IMR-90 (cell line): ENCODE measurements at regions not wholly inside any gene's neighbourhood (a gene's known extent, or its start where the extent isn't known, plus 50 kb on each side); places are given as distances from the start of the nearest gene placed in this dataset.

Experiments
- ATAC-seq: fragments of 200-7000 bp; cut with Tn5 transposase; 2 replicates; pipeline ENCODE4 v1.9.1; 2020; ENCODE audit warnings: low read depth, mild to moderate bottlenecking, moderate library complexity
- BruUV-seq: library from RNA; stranded (reverse); fragments of 400-500 nt; replicated peaks from 2 replicates; lab custom pipeline; 2021; lab: Mats Ljungman, UMichigan
- CTCF ChIA-PET: fragments of 300-600 bp; formaldehyde crosslinking; extraction: SDS; loops from one replicate; lab custom pipeline; 2021; ENCODE audit warnings: antibody characterized with exemption; lab: Yijun Ruan, JAX
- POLR2A ChIA-PET: fragments of 300-600 bp; sonication (Branson Sonifier 250); formaldehyde crosslinking; loops from one replicate; lab custom pipeline; 2022; ENCODE audit warnings: antibody characterized with exemption; ENCODE audit not compliant: unreplicated experiment; lab: Charles Lee
- DNase-seq: peaks from one replicate; pipeline ENCODE4 v3.0.0; 2013
- H2AFZ ChIP-seq: replicated peaks from 2 replicates; pipeline ENCODE3; 2013; ENCODE audit warnings: low read length, mild to moderate bottlenecking; ENCODE audit not compliant: poor library complexity
- H2AK5ac ChIP-seq: 2 replicates; pipeline ENCODE4 v1.6.1; 2013; ENCODE audit warnings: low read depth, low read length, inconsistent platforms
- H2AK9ac ChIP-seq: replicated peaks from 2 replicates; pipeline ENCODE3; 2013; ENCODE audit warnings: mild to moderate bottlenecking, low read depth, low read length, moderate library complexity; ENCODE audit not compliant: poor library complexity
- H2BK120ac ChIP-seq: 2 replicates; pipeline ENCODE4 v1.6.1; 2013; ENCODE audit warnings: low read depth, low read length, inconsistent platforms
- H2BK15ac ChIP-seq: 3 replicates; pipeline ENCODE4 v1.6.1; 2013; ENCODE audit warnings: low read depth, low read length, inconsistent platforms
- H2BK20ac ChIP-seq: 2 replicates; pipeline ENCODE4 v1.6.1; 2013; ENCODE audit warnings: low read depth, mild to moderate bottlenecking, inconsistent platforms, low read length, moderate library complexity
- H2BK5ac ChIP-seq: 2 replicates; pipeline ENCODE4 v1.6.1; 2013; ENCODE audit warnings: mild to moderate bottlenecking, low read depth, low read length, inconsistent platforms; ENCODE audit not compliant: poor library complexity, severe bottlenecking
- H3K14ac ChIP-seq: replicated peaks from 2 replicates; pipeline ENCODE4 v1.6.1; 2013; ENCODE audit warnings: low read depth, low read length, inconsistent platforms
- H3K18ac ChIP-seq: 2 replicates; pipeline ENCODE4 v1.6.1; 2013; ENCODE audit warnings: low read depth, low read length, control low read depth
- H3K23ac ChIP-seq: 2 replicates; pipeline ENCODE4 v1.6.1; 2013; ENCODE audit warnings: low read depth, low read length, inconsistent platforms
- H3K27ac ChIP-seq: 2 replicates; pipeline ENCODE4 v1.5.1; 2013; ENCODE audit warnings: mild to moderate bottlenecking, control low read depth, low read length; ENCODE audit not compliant: insufficient read depth
- H3K27me3 ChIP-seq: 2 replicates; pipeline ENCODE4 v1.6.1; 2013; ENCODE audit warnings: low read length; ENCODE audit not compliant: control insufficient read depth, insufficient read depth
- H3K36me3 ChIP-seq: 2 replicates; pipeline ENCODE4 v1.6.1; 2013; ENCODE audit warnings: low read length, mixed read lengths; ENCODE audit not compliant: control insufficient read depth, insufficient read depth
- H3K4ac ChIP-seq: 2 replicates; pipeline ENCODE4 v1.6.1; 2013; ENCODE audit warnings: low read depth, low read length, inconsistent platforms
- H3K4me1 ChIP-seq: 2 replicates; pipeline ENCODE4 v1.6.1; 2013; ENCODE audit warnings: low read length, mixed read lengths; ENCODE audit not compliant: control insufficient read depth, insufficient read depth
- H3K4me2 ChIP-seq: 2 replicates; pipeline ENCODE4 v1.6.1; 2013; ENCODE audit warnings: low read depth, mild to moderate bottlenecking, control low read depth, low read length, moderate library complexity
- H3K4me3 ChIP-seq: 2 replicates; pipeline ENCODE4 v1.5.1; 2013; ENCODE audit warnings: low read depth, mild to moderate bottlenecking, control low read depth, low read length, moderate library complexity; ENCODE audit not compliant: insufficient read depth
- H3K56ac ChIP-seq: 2 replicates; pipeline ENCODE4 v1.6.1; 2013; ENCODE audit warnings: low read length, inconsistent platforms; ENCODE audit not compliant: insufficient read depth; ENCODE audit errors: extremely low read depth
- H3K79me1 ChIP-seq, 2 experiments: 2 replicates each; pipeline ENCODE4 v1.6.1; 2013; ENCODE audit warnings: low read length in 2 of 2, inconsistent platforms in 1 of 2, low read depth in 1 of 2
- H3K9ac ChIP-seq: 2 replicates; pipeline ENCODE4 v1.6.1; 2013; ENCODE audit warnings: low read depth, low read length, control low read depth
- H3K9me1 ChIP-seq: 2 replicates; pipeline ENCODE4 v1.6.1; 2013; ENCODE audit warnings: low read length, inconsistent platforms; ENCODE audit not compliant: insufficient read depth
- H3K9me3 ChIP-seq: 2 replicates; pipeline ENCODE4 v1.6.1; 2013; ENCODE audit warnings: low read length; ENCODE audit not compliant: control insufficient read depth, insufficient read depth
- H4K20me1 ChIP-seq: 2 replicates; pipeline ENCODE4 v1.6.1; 2013; ENCODE audit warnings: low read length, inconsistent platforms; ENCODE audit not compliant: insufficient read depth
- H4K5ac ChIP-seq: 2 replicates; pipeline ENCODE4 v1.6.1; 2013; ENCODE audit warnings: mild to moderate bottlenecking, low read depth, low read length, control low read depth
- H4K8ac ChIP-seq, 2 experiments: 2 replicates each; pipeline ENCODE4 v1.6.1; 2013; ENCODE audit warnings: low read depth in 2 of 2, low read length in 2 of 2, control low read depth in 1 of 2, inconsistent platforms in 1 of 2
- H4K91ac ChIP-seq: 2 replicates; pipeline ENCODE4 v1.6.1; 2013; ENCODE audit warnings: low read depth, low read length, inconsistent platforms; ENCODE audit not compliant: insufficient read depth
- BHLHE40 ChIP-seq: fragments of 150-350 bp; IDR thresholded peaks from 2 replicates; pipeline ENCODE4 v1.6.1; 2016; ENCODE audit warnings: mild to moderate bottlenecking, low read depth, low read length
- CTCF ChIP-seq: conservative IDR thresholded peaks from 2 replicates; pipeline ENCODE4 v1.5.1; 2012; ENCODE audit warnings: mild to moderate bottlenecking, low read depth, low read length, improper control_type of control experiment
- MAFK ChIP-seq: IDR thresholded peaks from 2 replicates; pipeline ENCODE4 v1.6.1; 2012; ENCODE audit warnings: low read depth, low read length, improper control_type of control experiment
- MAZ ChIP-seq: IDR thresholded peaks from 2 replicates; pipeline ENCODE4 v1.6.1; 2012; ENCODE audit warnings: low read depth, mild to moderate bottlenecking, low read length, improper control_type of control experiment, moderate library complexity, borderline replicate concordance
- MXI1 ChIP-seq: IDR thresholded peaks from 2 replicates; pipeline ENCODE4 v1.6.1; 2012; ENCODE audit warnings: low read depth, mild to moderate bottlenecking, low read length, moderate library complexity, borderline replicate concordance
- NFE2L2 ChIP-seq: fragments of 150-350 bp; IDR thresholded peaks from 2 replicates; pipeline ENCODE4 v1.6.1; 2016; ENCODE audit warnings: low read depth, mild to moderate bottlenecking, low read length
- POLR2A ChIP-seq: IDR thresholded peaks from 2 replicates; pipeline ENCODE4 v1.6.1; 2012; ENCODE audit warnings: mild to moderate bottlenecking, low read depth, low read length
- RAD21 ChIP-seq: IDR thresholded peaks from 2 replicates; pipeline ENCODE4 v1.6.1; 2012; ENCODE audit warnings: low read length, improper control_type of control experiment
- RFX5 ChIP-seq: IDR thresholded peaks from 2 replicates; pipeline ENCODE4 v1.8.0; 2012; ENCODE audit warnings: low read depth, mild to moderate bottlenecking, low read length, moderate library complexity
- SMC3 ChIP-seq: fragments of 150-350 bp; IDR thresholded peaks from 2 replicates; pipeline ENCODE4 v1.6.1; 2016; ENCODE audit warnings: low read depth, mild to moderate bottlenecking, antibody characterized with exemption, low read length, moderate library complexity
- WGBS, 2 experiments: methylation state at CpG; one replicate each; pipeline versions ENCODE4 v1.1.5 to v1.1.7; 2013; ENCODE audit warnings: missing lambda C conversion rate in 2 of 2; ENCODE audit not compliant: insufficient read length in 1 of 2; ENCODE audit errors: extremely low coverage in 2 of 2; 5-methylcytosine and 5-hydroxymethylcytosine counted together
- dilution Hi-C: fragments of 300-500 bp; cut with HindIII; formaldehyde crosslinking; loops from one replicate; pipeline ENCODE4 v1.14.3; 2018; ENCODE audit warnings: low sequenced_read_pairs; ENCODE audit not compliant: unreplicated experiment
- in situ Hi-C: fragments of 300-500 bp; cut with MboI; formaldehyde crosslinking; loops from 3 replicates; pipeline ENCODE4 v1.14.3; 2019; ENCODE audit warnings: low sequenced_read_pairs, inconsistent platforms, mixed read lengths
- intact Hi-C: fragments of 100-400 bp; cut with micrococcal nuclease; formaldehyde crosslinking; loops from 2 replicates; pipeline ENCODE4 v1.10.0; 2022
- TF ChIP-seq, protein P1 (sequence below): fragments of 150-350 bp; IDR thresholded peaks from 2 replicates; pipeline ENCODE4 v1.6.1; 2017; ENCODE audit warnings: mild to moderate bottlenecking, antibody characterized with exemption, low read length, low read depth

- Histone ChIP-seq H3K4me1 (peaks cover 4% of the 10 kb centered on the region), H2BK120ac (no peak overlapping the region), H3K18ac (no peak overlapping the region), H2AK9ac (no peak overlapping the region), H4K8ac (no peak overlapping the region), H2BK5ac (no peak overlapping the region), H4K20me1 (no peaks in the 10 kb centered on the region), H4K5ac (no peak overlapping the region), H2AFZ (no peak overlapping the region), H3K4ac (no peak overlapping the region), H3K27ac (no peak overlapping the region), H3K27me3 (no peaks in the 10 kb centered on the region), H2AK5ac (no peak overlapping the region), H3K4me3 (no peak overlapping the region), H2BK20ac (no peak overlapping the region), H3K9me3 (peaks cover 3% of the 10 kb centered on the region; the same call in 1 of the 2 replicates), H3K9me1 (no peaks in the 10 kb centered on the region), H3K23ac (no peak overlapping the region), H3K4me2 (no peak overlapping the region), H3K14ac (no peak overlapping the region), H2BK15ac (no peak overlapping the region), H3K56ac (no peak overlapping the region), H4K91ac (no peak overlapping the region), H3K9ac (no peak overlapping the region), H3K36me3 (no peaks in the 10 kb centered on the region), H3K79me1 (no peaks in the 10 kb centered on the region)
- DNase-seq (no peak), ATAC-seq (no peak)
- dilution Hi-C loops (no loop called here), in situ Hi-C loops (no loop called here), intact Hi-C loops (no loop called here)
- ChIA-PET CTCF (no interaction called here), POLR2A (no interaction called here)
- no peak for TF ChIP-seq POLR2A
- no peak for TF ChIP-seq BHLHE40
- TF ChIP-seq MAFK = no peak
- TF ChIP-seq NFE2L2 = no peak
- no peak for TF ChIP-seq MXI1
- TF ChIP-seq, protein P1, sequence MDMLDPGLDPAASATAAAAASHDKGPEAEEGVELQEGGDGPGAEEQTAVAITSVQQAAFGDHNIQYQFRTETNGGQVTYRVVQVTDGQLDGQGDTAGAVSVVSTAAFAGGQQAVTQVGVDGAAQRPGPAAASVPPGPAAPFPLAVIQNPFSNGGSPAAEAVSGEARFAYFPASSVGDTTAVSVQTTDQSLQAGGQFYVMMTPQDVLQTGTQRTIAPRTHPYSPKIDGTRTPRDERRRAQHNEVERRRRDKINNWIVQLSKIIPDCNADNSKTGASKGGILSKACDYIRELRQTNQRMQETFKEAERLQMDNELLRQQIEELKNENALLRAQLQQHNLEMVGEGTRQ = no peak
- TF ChIP-seq RAD21 = no peak
- no peak for TF ChIP-seq SMC3
- no peak for TF ChIP-seq CTCF
- TF ChIP-seq MAZ = no peak
- TF ChIP-seq RFX5 = no peak
- WGBS, 2 experiments = no CpG with 5 or more reads among the region's 3 CpGs
- no TSS peak for BruUV-seq
Measured at GRCh38 chr1:199495432-199495831, 532.1 kb upstream of the NR5A2 start.
